ENCODE measurements at regions not wholly inside any gene's neighbourhood (a gene's known extent, or its start where the extent isn't known, plus 50 kb on each side); places are given as distances from the start of the nearest gene placed in this dataset.
A peak's percentile ranks its signal among the peaks of the same experiment; 100 is the strongest.

DNA sequence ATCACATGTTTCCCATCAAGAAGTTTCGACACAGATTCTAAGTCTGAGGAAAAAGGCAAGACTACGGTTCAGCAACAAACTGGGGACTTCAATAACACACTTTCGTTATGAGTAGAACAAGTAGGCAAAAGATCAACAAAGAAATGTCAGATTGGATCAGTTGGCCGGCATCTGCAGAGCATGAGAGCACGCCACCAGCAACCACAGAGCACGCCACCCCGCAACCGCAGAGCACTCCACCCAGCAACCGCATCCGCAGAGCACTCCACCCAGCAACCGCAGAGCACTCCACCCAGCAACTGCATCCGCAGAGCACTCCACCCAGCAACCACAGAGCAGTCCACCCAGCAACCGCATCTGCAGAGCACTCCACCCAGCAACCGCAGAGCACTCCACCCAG is 89.7 kb upstream of the FAM20C start:
- peak; percentile 87 for DNase-seq

DNA sequence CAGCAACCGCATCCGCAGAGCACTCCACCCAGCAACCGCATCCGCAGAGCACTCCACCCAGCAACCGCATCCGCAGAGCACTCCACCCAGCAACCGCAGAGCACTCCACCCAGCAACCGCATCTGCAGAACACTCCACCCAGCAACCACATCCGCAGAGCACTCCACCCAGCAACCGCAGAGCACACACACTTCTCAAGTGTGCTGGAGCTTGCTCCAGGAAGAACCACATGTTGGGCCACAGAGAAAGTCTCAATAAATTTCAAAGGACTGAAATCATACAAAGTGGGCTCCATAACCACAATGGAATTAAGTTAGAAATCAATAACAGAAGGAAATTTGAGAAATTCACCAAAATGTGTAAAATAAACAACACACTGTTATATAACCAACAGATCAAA is 88.4 kb upstream of the FAM20C start:
- peak; percentile 8 for DNase-seq

DNA sequence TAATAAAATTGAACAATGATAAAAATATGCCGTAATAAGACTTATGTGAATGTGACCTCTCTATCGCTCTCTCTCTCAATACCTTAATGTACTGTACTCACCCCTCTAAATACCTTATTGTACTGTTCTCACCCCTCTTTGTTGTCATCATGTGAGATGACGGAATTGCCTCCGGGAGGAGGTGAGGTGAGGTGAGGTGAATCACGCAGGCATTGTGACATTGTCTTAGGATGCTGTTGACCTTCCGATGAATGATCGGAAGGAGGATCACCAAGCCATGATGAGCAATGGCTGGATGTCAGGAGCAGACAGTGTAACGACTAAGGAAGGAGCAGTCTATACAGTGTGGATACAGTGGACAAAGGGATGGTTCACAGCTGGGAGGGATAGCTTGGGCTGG is 87.4 kb upstream of the FAM20C start:
- no peak for DNase-seq

DNA sequence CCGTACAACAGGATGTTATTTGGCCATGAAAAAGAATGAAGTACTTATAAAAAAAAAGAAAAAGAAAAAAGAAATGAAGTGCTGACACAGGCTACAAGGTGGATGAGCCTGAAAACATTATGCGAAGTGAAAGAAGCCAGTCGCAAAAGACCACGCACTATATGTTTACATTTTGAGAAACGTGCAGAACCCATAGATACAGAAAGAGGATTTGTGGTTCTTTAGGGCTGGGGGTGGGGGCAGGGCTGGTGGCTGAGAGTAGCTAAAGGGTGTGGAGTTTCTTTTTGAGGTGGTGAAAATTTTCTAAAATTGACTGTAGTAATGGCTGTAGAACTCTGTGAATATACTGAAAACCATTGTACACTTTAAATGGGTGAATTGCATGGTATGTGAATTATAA is 86.0 kb upstream of the FAM20C start:
- DNase-seq, result peak; percentile 52

DNA sequence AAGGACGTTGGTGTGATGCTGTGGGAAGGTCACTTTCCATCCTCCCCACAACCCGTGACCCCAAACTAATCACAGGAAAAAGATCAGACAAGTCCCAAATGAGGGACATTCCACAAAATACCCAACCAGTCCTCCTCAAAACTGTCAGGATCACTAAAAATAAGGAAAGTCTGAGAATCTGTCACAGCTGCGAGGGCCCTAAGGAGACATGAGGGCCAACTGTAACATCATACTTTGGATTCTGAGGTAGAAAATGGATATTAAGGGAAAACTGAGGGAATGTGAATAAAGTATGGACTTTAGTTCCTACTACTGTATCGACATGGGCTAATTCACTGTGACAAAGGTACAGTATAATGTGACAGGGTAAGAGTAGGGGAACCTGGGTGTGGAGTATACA is 85.1 kb upstream of the FAM20C start:
- DNase-seq, result no peak

DNA sequence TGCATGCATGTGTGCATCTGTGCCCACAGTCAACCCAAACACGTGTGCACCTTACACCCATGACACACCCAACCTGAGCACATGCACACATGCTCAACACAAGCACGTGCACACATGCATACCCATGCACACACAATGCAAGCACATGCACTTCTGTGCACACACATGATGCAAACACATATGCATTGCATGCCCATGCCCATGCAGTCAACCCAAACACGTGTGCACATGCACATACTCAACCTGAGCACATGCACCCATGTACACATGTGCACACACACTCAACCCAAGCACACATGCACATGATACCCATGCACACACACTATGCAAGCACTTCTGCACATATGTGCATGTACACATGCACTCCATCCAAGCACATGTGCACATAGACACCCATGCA is 84.5 kb upstream of the FAM20C start:
- no peak for DNase-seq

DNA sequence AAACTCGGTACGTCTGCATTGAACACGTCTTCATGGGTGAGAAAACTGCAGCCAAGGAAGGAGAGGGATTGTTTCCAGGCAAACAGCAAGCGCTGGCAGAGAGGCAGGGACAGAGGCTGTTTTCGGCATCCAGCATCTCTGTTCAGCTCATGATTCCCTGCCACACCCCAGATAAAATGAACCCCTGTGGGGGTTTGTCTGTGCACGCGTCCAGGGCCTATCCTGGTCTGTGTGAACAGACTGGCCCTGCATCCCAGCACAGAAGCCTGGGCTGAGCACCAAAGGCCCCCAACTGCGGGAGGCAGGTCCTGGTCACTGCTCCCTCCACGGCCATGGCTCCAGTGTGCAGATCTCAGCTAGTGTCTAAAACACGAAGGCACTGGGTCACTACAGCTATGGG is 83.3 kb upstream of the FAM20C start:
- DNase-seq, result no peak

DNA sequence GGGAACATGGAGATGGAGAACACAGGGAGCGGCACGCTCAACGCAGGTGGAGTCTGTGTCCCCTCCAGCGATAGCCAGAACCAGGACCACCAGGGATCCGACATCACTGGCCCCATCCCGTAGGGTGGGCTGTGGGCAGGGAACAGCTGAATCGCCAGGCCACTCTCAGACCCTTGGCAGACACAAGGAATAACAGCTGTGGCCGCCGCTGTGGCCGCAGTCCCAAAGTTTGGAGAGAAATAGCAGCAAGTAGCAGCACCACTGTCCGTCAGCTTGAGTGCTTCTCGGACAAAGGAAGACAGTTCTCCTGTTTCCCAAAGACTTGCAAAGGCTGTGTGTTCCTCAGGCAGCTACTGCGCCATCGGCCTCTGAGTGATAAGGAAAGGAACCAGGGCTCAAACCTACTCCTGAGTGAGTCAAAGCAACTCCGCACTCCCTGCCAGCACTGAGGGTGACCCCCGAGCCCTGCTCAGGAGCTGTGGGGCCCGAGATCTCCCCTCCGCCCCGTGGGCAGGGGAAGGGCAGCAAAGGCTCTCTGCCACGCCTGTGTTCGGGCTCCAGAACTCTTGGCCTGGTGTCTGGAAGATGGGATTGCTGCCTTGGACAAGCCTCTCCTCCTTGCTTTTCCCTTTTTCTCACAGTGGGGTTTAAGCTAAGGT is 82.3 kb upstream of the FAM20C start:
- DNase-seq, result no peak

DNA sequence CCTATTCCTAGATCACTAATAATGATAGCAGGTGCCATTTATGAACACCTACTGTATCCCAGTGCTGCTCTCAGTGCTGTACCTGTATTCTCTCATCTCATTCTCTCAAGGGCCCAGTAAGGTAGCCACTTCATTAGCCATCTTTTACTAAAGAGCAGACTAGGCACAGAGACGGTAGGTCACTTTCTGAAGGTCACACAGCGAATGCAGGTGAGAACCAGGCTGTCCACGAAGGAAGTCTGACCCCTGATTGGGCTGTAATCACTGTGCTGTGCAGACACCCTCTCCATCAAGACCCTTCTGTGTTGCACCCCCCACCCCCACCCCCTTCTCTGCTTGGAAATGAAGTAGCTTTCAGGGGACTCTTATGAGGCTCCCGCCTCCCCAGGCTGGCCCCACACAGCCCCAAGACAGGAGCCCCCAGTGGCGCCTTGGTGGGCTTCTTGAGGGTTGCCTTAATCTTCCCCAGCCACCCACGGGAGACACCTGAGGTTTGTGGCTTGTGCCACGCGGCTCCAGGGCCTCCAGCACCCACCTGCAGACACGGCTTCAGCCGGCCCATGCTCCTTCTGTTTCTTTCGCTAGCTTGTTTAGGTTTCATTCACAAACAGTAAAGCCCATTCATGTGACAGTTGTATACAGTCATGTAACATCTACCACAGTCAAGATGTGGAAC is 81.7 kb upstream of the FAM20C start:
- no peak for DNase-seq

DNA sequence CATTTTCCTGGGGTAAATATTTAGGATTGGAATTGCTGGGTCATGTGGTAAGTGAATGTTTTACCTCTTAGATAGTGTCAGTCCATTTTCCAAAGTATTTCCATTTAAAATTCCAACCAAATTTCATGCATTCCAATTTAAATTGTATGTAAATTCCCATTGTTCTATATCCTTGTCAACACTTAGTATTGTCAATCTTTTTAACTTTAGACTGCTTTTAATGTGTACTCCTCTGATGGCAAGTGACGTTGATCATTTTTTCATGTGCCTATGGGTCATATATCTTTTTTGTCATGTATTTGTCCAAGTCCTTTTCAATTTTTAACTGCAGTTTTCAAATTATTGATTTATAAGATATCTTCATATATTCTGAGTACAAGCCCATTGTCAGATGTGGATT is 80.8 kb upstream of the FAM20C start:
- DNase-seq, result no peak

DNA sequence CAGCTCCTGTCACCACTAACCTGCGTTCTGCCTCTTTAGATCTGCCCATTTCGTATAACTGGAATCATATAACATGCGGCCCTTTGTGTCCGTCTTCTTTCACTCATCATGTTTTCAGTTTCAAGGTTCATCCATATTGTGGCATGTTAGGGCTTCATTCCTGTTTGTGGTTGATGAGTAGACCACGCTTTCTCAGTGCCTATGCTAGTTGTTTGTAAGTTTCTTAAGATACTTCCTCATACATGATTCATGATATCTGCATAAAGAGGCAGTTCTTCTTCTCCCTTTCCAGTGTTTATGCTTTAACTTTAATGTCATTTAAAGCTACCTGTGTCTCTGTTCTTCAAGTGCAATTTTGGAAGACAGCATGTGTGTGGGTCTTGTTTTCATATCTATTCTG is 79.5 kb upstream of the FAM20C start:
- DNase-seq, result peak; percentile 97

DNA sequence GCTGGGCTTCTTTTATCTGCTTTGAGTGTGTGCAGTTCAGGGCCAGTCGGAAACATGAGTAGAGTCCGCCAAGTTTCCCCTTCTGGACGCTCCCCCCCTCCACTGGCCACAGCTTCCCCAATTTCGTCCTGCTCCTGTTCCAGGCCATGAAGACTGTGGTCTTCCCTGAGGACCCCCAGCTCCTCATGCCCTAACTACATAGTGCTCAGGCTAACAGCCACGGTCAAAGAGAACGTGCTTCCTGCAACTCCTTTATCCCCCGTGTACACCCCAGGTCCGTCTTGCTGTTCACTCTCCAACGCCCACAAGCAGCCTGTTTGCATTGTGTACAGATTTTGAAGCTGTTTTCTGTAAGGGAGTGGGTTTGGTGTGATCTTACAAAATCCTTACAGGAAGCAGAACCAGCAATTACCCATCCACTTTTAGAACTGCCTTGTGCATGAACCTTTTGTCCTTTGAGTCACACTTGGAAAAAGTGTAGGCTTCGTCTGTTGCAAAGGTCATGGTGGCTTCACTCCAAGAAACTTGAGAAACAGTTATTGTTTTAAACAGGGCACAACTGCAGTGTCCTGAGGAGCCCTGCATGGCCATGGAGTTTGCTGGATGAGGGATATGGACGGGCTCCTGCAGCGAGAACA is 77.0 kb upstream of the FAM20C start:
- DNase-seq, result peak; percentile 98

DNA sequence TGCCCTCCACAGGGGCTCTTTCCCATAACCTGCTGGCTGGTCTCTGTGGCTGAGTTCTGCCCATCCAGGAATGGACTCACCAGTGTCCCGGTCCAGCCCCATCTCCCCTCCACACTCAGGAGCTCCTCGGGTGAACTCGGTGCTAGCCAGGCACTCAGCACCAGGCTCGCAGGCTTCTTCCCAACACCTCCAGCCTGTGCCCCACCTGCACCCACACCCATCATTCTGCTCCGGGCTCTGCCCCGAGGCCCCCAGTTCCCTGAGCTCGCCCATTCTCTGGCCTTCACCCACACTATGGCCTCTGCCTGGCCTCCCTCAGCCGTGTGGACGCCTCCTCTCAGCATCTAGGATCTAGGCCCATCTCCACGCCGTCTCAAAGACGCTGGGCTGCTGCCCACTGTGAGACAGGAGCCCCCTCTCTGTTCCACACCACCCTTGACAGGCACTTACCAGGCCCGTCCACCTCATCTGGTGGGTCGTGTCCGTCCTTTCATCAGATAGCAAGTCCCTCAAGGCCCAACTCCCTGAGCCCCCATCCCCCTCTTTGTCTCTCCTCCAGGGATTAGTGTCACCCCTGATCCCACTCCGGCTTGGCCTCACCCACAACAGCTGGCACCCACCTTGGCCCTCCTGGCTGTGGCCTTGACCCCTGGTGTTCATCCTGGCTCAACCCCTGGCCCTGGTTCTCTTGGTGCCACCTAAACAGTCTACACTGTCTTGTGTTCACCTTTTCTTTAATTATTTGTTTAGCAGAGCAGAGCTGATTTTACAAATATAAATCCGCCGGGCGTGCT is 76.0 kb upstream of the FAM20C start:
- DNase-seq, result no peak

DNA sequence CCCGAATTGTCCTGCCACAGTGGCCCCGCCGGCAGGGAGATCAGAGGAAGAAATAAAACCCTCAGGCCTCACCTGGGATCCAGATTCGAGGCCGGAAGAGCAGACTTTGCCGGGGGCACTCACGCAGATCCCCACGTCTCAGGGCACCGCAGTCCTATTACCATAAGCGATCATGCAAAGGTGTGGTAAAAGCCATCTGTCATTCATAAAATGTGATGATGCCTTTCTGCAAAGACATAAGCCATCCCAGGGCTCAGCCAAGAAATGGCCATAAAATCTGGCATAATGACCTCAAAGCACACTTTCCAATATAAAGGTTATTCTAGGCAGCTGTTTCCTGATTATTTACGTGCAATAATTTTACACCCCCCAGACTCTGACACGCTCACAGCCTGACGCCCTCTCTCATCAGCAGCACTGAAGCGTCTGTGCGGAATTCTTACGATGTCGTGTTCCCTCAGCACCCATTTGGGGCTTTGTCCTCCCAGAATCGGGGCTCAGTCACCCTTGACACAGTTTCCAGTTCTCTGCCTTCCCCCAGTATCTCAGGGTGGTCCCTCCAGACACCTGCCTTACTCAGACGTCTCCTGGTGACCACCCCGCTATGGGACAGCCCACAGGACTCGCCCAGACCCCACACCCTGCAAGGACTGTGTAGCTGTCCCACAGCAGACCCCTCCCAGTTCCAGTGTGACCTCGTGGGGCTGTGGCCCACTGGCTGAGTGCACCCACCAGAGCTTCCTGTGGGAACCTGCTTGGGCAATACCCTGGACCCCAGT is 74.3 kb upstream of the FAM20C start:
- DNase-seq, result no peak

DNA sequence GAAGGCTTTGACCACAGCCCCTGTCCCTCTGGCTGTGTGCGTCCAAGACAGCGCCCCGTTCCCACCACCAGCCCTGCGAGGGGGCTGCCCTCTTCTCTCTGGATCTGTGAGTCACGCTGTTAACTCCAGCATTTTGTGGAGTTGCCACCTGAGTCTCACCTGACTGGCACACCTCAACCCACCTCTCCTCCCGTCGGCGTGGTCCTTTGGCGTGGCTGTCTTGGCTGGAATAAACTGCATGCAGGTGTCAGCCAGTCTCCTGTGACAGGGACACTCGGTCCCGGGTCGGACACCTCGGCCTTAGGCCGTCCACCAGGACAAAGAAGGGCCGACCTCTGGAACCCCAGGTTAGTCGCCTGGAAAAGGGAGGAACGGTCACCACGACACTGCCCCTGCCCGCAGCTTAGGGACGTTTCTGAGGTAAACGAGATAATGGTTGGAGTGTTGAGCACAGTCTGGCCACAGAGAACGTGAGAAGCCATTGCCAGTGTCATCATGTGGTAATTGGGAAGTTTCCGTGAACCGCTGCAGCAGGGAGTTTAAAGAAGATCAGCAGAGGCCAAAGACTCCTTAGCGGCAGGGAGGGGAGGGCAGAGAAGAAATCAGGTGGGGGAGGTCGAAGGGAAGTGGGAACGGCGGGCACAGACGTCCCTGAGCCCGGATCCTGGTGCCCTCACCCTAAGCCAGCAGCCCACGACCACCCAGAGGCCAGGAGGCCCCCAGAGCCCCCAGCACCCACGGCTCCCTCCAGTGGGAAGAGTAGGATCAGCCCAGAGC is 73.6 kb upstream of the FAM20C start:
- peak; percentile 70 for DNase-seq

DNA sequence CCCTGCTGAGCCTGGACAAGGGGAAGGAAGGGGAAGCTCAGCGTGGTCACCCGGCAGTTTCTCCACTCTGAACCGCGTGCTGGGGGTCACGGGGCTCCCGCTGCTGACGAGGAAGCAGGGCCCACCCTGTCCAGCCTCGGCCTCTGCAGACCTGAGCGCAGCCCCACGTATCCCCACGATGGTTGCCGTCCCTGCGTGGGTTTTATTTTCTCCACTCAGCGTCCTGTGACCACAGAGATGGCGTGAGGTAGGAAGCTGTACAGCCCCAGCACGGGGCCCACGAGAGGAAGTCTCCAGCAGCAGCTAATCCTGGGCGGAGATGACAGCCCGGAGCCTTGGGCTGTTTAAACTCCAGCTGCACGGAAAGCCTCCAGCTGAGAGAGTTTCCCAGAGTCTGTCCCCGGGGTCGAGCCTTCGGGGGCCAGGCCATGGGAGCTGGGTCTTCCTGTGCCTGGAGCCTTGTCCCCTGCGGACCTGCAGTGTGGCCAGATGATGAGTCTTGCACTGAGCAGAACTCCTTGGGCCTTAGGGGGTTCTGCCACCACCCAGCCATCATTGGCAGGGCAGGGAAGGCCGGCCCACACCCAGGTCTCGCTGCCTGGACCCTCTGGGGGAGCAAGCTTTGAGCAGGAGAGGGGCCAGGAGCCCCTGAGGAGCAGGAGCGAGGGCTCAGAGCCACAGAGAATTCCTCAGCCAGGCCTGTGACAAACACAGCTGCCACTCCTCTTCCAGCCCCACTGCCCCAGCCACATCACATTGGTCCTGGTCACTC is 72.8 kb upstream of the FAM20C start:
- peak; percentile 81 for DNase-seq

DNA sequence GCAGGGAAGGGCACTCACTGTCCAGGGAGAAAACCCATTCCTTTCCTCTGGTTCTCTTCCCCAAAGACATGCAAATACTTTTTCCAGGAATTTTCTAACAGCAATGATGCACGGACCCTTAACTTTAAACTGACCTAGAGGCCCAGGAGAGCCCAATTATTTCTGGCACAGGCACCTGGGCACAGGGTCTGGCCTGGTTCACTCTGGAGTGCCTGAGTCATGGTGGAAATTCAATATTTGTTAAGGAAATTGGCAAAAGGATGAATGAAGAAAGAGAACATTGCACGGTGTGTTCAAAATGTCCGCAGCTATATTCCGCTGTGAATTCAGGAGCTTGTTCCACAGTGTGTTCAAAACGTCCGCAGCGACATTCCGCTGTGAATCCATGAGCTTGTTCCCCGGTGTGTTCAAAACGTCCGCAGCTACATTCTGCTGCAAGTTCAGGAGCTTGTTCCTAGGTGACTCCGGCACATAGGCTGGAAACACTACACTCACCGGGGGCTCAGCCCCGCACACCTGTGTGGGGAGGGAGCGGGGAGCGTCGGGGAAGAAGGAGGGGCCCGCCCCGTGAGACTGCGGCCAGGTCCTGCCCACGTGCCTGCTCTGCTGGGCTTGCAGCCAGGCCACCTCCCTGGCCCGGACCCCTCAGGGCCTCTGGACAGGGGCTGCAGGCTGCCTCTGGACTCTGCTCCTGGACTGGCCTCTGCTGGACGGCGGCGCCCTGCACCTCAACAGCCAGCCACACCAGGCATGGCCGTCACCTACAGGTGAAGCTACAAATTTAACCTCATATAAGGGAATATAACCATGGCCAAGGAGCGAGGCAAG is 72.0 kb upstream of the FAM20C start:
- no peak for DNase-seq

DNA sequence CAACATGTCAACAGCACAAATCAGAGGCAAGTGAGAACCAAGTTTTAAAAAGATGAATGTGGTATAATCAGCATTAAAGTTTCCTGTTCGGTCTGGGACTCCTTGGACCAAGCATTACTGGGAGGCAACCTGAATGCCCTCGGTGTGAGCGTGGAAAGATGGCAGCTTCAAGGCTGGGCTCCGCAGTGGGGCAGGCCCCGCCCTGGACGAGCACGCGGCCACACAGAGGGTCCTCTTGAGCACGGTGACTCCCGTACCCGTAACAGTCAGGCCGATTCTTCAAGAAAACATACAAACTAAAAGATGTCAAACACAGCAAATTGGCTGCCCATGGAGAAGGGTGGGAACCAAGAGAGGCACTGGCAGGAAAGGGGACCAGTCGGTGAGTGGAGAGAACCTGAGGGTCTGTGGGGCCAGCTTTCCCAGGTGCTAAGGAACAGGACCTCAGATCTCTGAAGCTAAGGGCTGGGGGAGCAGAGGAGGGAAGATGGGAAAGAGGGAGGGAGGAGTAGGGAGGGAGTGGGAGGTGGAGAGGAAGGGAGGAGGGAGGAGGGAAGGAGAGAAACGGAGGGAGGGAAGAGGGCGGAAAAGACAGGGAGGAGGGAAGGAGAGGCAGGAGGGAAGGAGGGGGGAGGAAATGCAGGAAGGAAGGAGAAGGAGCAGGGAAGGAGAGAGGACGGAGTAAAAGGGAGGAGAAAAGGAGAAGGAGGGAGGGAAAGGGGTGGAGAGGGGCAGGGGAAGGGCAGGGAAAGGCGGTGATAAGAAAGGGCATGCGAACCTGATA is 71.2 kb upstream of the FAM20C start:
- DNase-seq, result no peak

DNA sequence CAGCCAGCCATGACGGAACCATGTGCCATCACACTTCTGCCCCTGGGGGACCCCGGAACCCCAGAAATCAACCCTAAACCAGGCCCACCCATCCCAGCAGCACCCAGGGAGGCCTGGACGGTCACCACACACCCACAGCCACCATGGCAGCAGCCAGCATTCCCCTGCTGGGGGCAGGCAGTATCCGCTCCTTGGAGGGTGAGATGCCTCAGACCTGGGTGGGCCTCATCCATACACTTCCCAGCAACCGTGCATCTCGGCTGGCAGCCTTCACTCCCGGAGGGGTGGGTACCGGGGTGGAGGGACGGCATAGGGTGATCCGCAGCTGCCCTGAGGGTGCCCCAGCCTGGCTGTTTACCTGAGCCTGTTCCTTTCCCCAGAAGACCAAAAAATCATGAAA is 69.1 kb upstream of the FAM20C start:
- DNase-seq, result no peak
